ENCODE measurements at regions not wholly inside any gene's neighbourhood (a gene's known extent, or its start where the extent isn't known, plus 50 kb on each side); places are given as distances from the start of the nearest gene placed in this dataset.

GRCh38 chr10:43939389-43939938, 290.8 kb upstream of the ZNF32 start:
- H2BK120ac ChIP-seq (replicated peaks; ENCODE audit: low read depth, low read length) = no peak overlapping the region
- FAIRE-seq (no peak), DNase-seq (ENCODE audit: low read depth in 1 of 2, low spot score in 2 of 2) (no peak)
- no peak overlapping the region for H4K8ac ChIP-seq (ENCODE audit: extremely low read depth, insufficient read depth, low read length)
- H4K20me1 ChIP-seq (replicated peaks in 1 of 2; ENCODE audit: control insufficient read depth in 1 of 2, insufficient read depth in 2 of 2, low read length in 2 of 2) = no peaks in the 10 kb centered on the region
- no peaks in the 10 kb centered on the region for H3K4me1 ChIP-seq (replicated peaks in 1 of 4; ENCODE audit: control insufficient read depth in 3 of 4, insufficient read depth in 4 of 4, low read length in 3 of 4)
- ChIA-PET CTCF (ENCODE audit: partially characterized antibody) (no interaction called here), POLR2A (ENCODE audit: partially characterized antibody) (no interaction called here)
- no peak overlapping the region for H4K91ac ChIP-seq (replicated peaks; ENCODE audit: insufficient read length, low read length)
- H3K9ac ChIP-seq (replicated peaks in 1 of 4; ENCODE audit: extremely low read depth in 1 of 4, low read depth in 3 of 4, low read length in 3 of 4) = no peak overlapping the region
- H3K36me3 ChIP-seq (ENCODE audit: control insufficient read depth in 2 of 4, insufficient read depth in 4 of 4, low read length in 3 of 4) = no peaks in the 10 kb centered on the region
- no peak overlapping the region for H3K56ac ChIP-seq (replicated peaks; ENCODE audit: insufficient read length, low read depth, low read length)
- H3K18ac ChIP-seq (ENCODE audit: extremely low read depth, low read length) = no peak overlapping the region
- no peak overlapping the region for H2AK5ac ChIP-seq (ENCODE audit: low read depth, low read length)
- H3K27me3 ChIP-seq (replicated peaks in 1 of 4; ENCODE audit: control insufficient read depth in 3 of 4, extremely low read depth in 1 of 4, insufficient read depth in 3 of 4, low read length in 3 of 4) = no peaks in the 10 kb centered on the region
- no peak overlapping the region for H3K4me2 ChIP-seq (ENCODE audit: insufficient read depth in 1 of 2, low read depth in 2 of 2, low read length in 2 of 2)
- no peak overlapping the region for H2BK15ac ChIP-seq (ENCODE audit: low read length)
- no peak overlapping the region for H3K27ac ChIP-seq (ENCODE audit: low read depth, low read length)
- H3K79me2 ChIP-seq (ENCODE audit: control insufficient read depth in 1 of 2, insufficient read depth in 2 of 2, low read length in 2 of 2) = no peaks in the 10 kb centered on the region
- H3K79me1 ChIP-seq (ENCODE audit: low read depth, low read length) = no peaks in the 10 kb centered on the region
- no peak overlapping the region for H2BK5ac ChIP-seq (ENCODE audit: low read depth, low read length)
- H3K23me2 ChIP-seq (ENCODE audit: low read depth, low read length) = 0 out of 2 replicates have a peak, but pooled peaks cover 1% of the 10 kb centered on the region
- H2BK20ac ChIP-seq (ENCODE audit: low read length) = no peak overlapping the region
- H4K5ac ChIP-seq (ENCODE audit: insufficient read length, low read depth, low read length) = no peak overlapping the region
- 65% methylated on average over 6 of the region's 6 CpGs; no CpG with 5 or more reads in 1 of the 2 experiments for WGBS, 2 experiments (ENCODE audit: extremely low coverage in 1 of 2, insufficient coverage in 1 of 2, insufficient read length in 1 of 2, insufficient replicate concordance in 2 of 2, low coverage in 1 of 2, low lambda C conversion rate in 2 of 2, missing lambda C conversion rate in 1 of 2)
- no peak overlapping the region for H3K4me3 ChIP-seq (ENCODE audit: extremely low read depth in 1 of 4, insufficient read depth in 2 of 4, low read depth in 3 of 4, low read length in 4 of 4)
- H3K14ac ChIP-seq (ENCODE audit: insufficient read length) = no peak overlapping the region
- H3K4ac ChIP-seq (replicated peaks; ENCODE audit: insufficient read length, low read depth, low read length) = no peak overlapping the region
- no peak overlapping the region for H3K23ac ChIP-seq (ENCODE audit: insufficient read length)
- H2BK12ac ChIP-seq (ENCODE audit: low read depth, low read length) = no peak overlapping the region
- no peak overlapping the region for H2AFZ ChIP-seq (ENCODE audit: low read length)
- H3K9me3 ChIP-seq (ENCODE audit: insufficient read depth in 2 of 2, low read depth in 1 of 2, low read length in 1 of 2) = peaks cover 2% of the 10 kb centered on the region in 2 experiments; a peak in 1 of 4 replicates
- TF ChIP-seq E2F6 (IDR thresholded peaks at IDR 0.05) (no peak), MAFK (IDR thresholded peaks at IDR 0.05; ENCODE audit: low read depth, low read length) (no peak), HDAC2 (IDR thresholded peaks at IDR 0.05; ENCODE audit: borderline replicate concordance in 1 of 2, low read depth in 2 of 2, low read length in 2 of 2) (no peak), ASH2L (IDR thresholded peaks at IDR 0.05; ENCODE audit: low read length) (no peak), EGR1 (IDR thresholded peaks at IDR 0.05; ENCODE audit: borderline replicate concordance, low read depth, low read length) (no peak), PHF8 (conservative IDR thresholded peaks at IDR 0.05; ENCODE audit: low read depth, low read length) (no peak), BCL11A (IDR thresholded peaks at IDR 0.05; ENCODE audit: low read depth in 2 of 2, low read length in 2 of 2) (no peak), TAF7 (optimal IDR thresholded peaks at IDR 0.05; ENCODE audit: borderline replicate concordance, low read depth, low read length) (no peak), SAP30 (IDR thresholded peaks at IDR 0.05; ENCODE audit: insufficient read depth, insufficient replicate concordance, low read length) (no peak), SIX5 (IDR thresholded peaks at IDR 0.05; ENCODE audit: low read depth, low read length) (no peak), SRF (IDR thresholded peaks at IDR 0.05; ENCODE audit: low read depth, low read length) (no peak), CHD1 (IDR thresholded peaks at IDR 0.05; ENCODE audit: low read depth, low read length) (no peak), KDM4A (IDR thresholded peaks at IDR 0.05; ENCODE audit: low read depth, low read length, severe bottlenecking) (no peak), NRF1 (IDR thresholded peaks at IDR 0.05; ENCODE audit: low read depth, low read length) (no peak)

Data from H1 (cell line).